ENCODE measurements at regions not wholly inside any gene's neighbourhood (a gene's known extent, or its start where the extent isn't known, plus 50 kb on each side); places are given as distances from the start of the nearest gene placed in this dataset.

GRCh38 chr12:11540156-11540555 lies 109.3 kb upstream of the ETV6 start:
- no peak overlapping the region for H3K4me3 Mint-ChIP-seq
- ChIA-PET POLR2A (no interaction called here), CTCF (no interaction called here)
- no peaks in the 10 kb centered on the region for H3K36me3 Mint-ChIP-seq
- H3K27ac Mint-ChIP-seq: no peak overlapping the region
- no peak for TF ChIP-seq ZNF138 (CRISPR knock-in tag; conservative IDR thresholded peaks at IDR 0.05)
- no peak for TF ChIP-seq IRF1 (CRISPR knock-in tag; IDR thresholded peaks at IDR 0.05)
- TF ChIP-seq MAX (CRISPR knock-in tag; IDR thresholded peaks at IDR 0.05): no peak
- no peak for TF ChIP-seq ZNF263 (CRISPR knock-in tag; IDR thresholded peaks at IDR 0.05; ENCODE audit: low read depth)
- TF ChIP-seq ZMAT4 (CRISPR knock-in tag; IDR thresholded peaks at IDR 0.05): no peak
- no peak for TF ChIP-seq SMAD3 (CRISPR knock-in tag; IDR thresholded peaks at IDR 0.05; ENCODE audit: borderline replicate concordance)
- TF ChIP-seq NR1H2 (CRISPR knock-in tag; IDR thresholded peaks at IDR 0.05): no peak
- TF ChIP-seq IRF2 (CRISPR knock-in tag; IDR thresholded peaks at IDR 0.05; ENCODE audit: borderline replicate concordance, low read depth): no peak
- no peak for TF ChIP-seq ERG (CRISPR knock-in tag; IDR thresholded peaks at IDR 0.05)
- TF ChIP-seq ZNF423 (CRISPR knock-in tag; IDR thresholded peaks at IDR 0.05): no peak
- TF ChIP-seq USF1 (CRISPR knock-in tag; IDR thresholded peaks at IDR 0.05): no peak
- peaks cover 3% of the 10 kb centered on the region; the same call in 1 of the 2 replicates for H3K27me3 Mint-ChIP-seq (ENCODE audit: low read depth)
- DNase-seq (ENCODE audit: low spot score) (no peak), ATAC-seq (no peak)
- H3K4me1 Mint-ChIP-seq: peaks cover 10% of the 10 kb centered on the region
- peaks cover 10% of the 10 kb centered on the region for H3K9me3 Mint-ChIP-seq

- peaks cover 16% of the 10 kb centered on the region for H3K4me1 Mint-ChIP-seq
- TF ChIP-seq E2F4 (CRISPR knock-in tag; IDR thresholded peaks at IDR 0.05; ENCODE audit: borderline replicate concordance, low read depth) (no peak), ZBTB43 (CRISPR knock-in tag; IDR thresholded peaks at IDR 0.05) (0 out of 2 replicates have a peak, but pooled peaks have one; percentile 26)
- H3K4me3 Mint-ChIP-seq: no peak overlapping the region
- CTCF ChIA-PET: interaction anchor here (1.6 kb wide), 1 partner anchor 13 kb away, joined by 4 read pairs; no protein-coding TSS in a partner anchor
- ATAC-seq (no peak; the same call in 1 of the 2 replicates), DNase-seq (ENCODE audit: low spot score) (no peak)
- POLR2A ChIA-PET: no interaction called here
- H3K27me3 Mint-ChIP-seq (ENCODE audit: low read depth): 0 out of 2 replicates have a peak, but pooled peaks cover 3% of the 10 kb centered on the region
- peaks cover 10% of the 10 kb centered on the region for H3K9me3 Mint-ChIP-seq
- no peak overlapping the region for H3K27ac Mint-ChIP-seq
- no peaks in the 10 kb centered on the region for H3K36me3 Mint-ChIP-seq
These were observed 108.7 kb upstream of the ETV6 start for GRCh38 chr12:11540615-11541310.

- H3K36me3 Mint-ChIP-seq: no peaks in the 10 kb centered on the region
- no peak overlapping the region for H3K27ac Mint-ChIP-seq
- ChIA-PET CTCF (interaction anchor here (0.9 to 1.9 kb wide), 2 partner anchors 421 to 490 kb away, joined by 5 to 6 read pairs; no protein-coding TSS in a partner anchor), POLR2A (no interaction called here)
- no peak for DNase-seq (ENCODE audit: low spot score)
- H3K27me3 Mint-ChIP-seq (ENCODE audit: low read depth): no peaks in the 10 kb centered on the region
- no peak for ATAC-seq
- H3K9me3 Mint-ChIP-seq: peaks cover 8% of the 10 kb centered on the region
- H3K4me1 Mint-ChIP-seq: peaks cover 18% of the 10 kb centered on the region
- no peak overlapping the region for H3K4me3 Mint-ChIP-seq
- TF ChIP-seq GABPB1 (CRISPR knock-in tag; IDR thresholded peaks at IDR 0.05) (no peak), ZNF121 (CRISPR knock-in tag; IDR thresholded peaks at IDR 0.05) (no peak), ZNF219 (CRISPR knock-in tag; IDR thresholded peaks at IDR 0.05; ENCODE audit: borderline replicate concordance) (no peak), FOXK1 (CRISPR knock-in tag; IDR thresholded peaks at IDR 0.05) (no peak)
These were observed 106.9 kb upstream of the ETV6 start for GRCh38 chr12:11542599-11542998.

All from WTC11 (cell line).